BLaER1 (cell line): ENCODE measurements at regions not wholly inside any gene's neighbourhood (a gene's known extent, or its start where the extent isn't known, plus 50 kb on each side); places are given as distances from the start of the nearest gene placed in this dataset.

ENCODE experiments used
- H3K27ac ChIP-seq: shearing (Covaris generic); formaldehyde crosslinking; 2 replicates; pipeline ENCODE4 v1.8.1; 2022
- H3K27me3 ChIP-seq: shearing (Covaris generic); formaldehyde crosslinking; 2 replicates; pipeline ENCODE4 v1.8.1; 2022
- H3K36me3 ChIP-seq: shearing (Covaris generic); formaldehyde crosslinking; 2 replicates; pipeline ENCODE4 v1.8.1; 2022
- H3K4me1 ChIP-seq: shearing (Covaris generic); formaldehyde crosslinking; 2 replicates; pipeline ENCODE4 v1.8.1; 2022
- H3K4me2 ChIP-seq: shearing (Covaris generic); formaldehyde crosslinking; 2 replicates; pipeline ENCODE4 v1.8.1; 2022
- H3K4me3 ChIP-seq: shearing (Covaris generic); formaldehyde crosslinking; 2 replicates; pipeline ENCODE4 v1.8.1; 2022
- H3K9ac ChIP-seq: shearing (Covaris generic); formaldehyde crosslinking; 2 replicates; pipeline ENCODE4 v1.8.1; 2022
- H3K9me3 ChIP-seq: shearing (Covaris generic); formaldehyde crosslinking; 2 replicates; pipeline ENCODE4 v1.8.1; 2022
- H4K20me1 ChIP-seq: shearing (Covaris generic); formaldehyde crosslinking; 2 replicates; pipeline ENCODE4 v1.8.1; 2022
- Cebpa-rat ChIP-seq: shearing (Covaris generic); IDR thresholded peaks from 2 replicates; pipeline ENCODE4 v1.8.1; 2022

- Histone ChIP-seq H3K4me3 (no peak overlapping the region), H3K27me3 (no peaks in the 10 kb centered on the region), H4K20me1 (no peaks in the 10 kb centered on the region), H3K27ac (no peak overlapping the region), H3K9me3 (peaks cover 19% of the 10 kb centered on the region), H3K36me3 (no peaks in the 10 kb centered on the region), H3K4me1 (no peaks in the 10 kb centered on the region), H3K4me2 (no peak overlapping the region), H3K9ac (no peak overlapping the region)
- TF ChIP-seq Cebpa-rat = no peak
Observed at GRCh38 chr14:42782754-42783153, 1176.1 kb downstream of the LRFN5 start.

- no peaks in the 10 kb centered on the region for H3K4me1 ChIP-seq
- TF ChIP-seq Cebpa-rat = no peak
- H3K9me3 ChIP-seq = no peaks in the 10 kb centered on the region
- no peak overlapping the region for H3K4me2 ChIP-seq
- H4K20me1 ChIP-seq = no peaks in the 10 kb centered on the region
- H3K9ac ChIP-seq = no peak overlapping the region
- H3K27me3 ChIP-seq = no peaks in the 10 kb centered on the region
- no peak overlapping the region for H3K4me3 ChIP-seq
- H3K27ac ChIP-seq = no peak overlapping the region
- no peaks in the 10 kb centered on the region for H3K36me3 ChIP-seq
Observed at GRCh38 chr14:42778984-42779383, 1172.3 kb downstream of the LRFN5 start.

GRCh38 chr14:42750771-42751170 lies 1144.1 kb downstream of the LRFN5 start:
- no peak for TF ChIP-seq Cebpa-rat
- no peak overlapping the region for H3K4me2 ChIP-seq
- no peaks in the 10 kb centered on the region for H3K36me3 ChIP-seq
- H3K9ac ChIP-seq = no peak overlapping the region
- H4K20me1 ChIP-seq = no peaks in the 10 kb centered on the region
- H3K27ac ChIP-seq = no peak overlapping the region
- H3K4me1 ChIP-seq = no peaks in the 10 kb centered on the region
- H3K9me3 ChIP-seq = no peaks in the 10 kb centered on the region
- no peaks in the 10 kb centered on the region for H3K27me3 ChIP-seq
- no peak overlapping the region for H3K4me3 ChIP-seq

- H3K4me2 ChIP-seq = no peak overlapping the region
- no peaks in the 10 kb centered on the region for H3K27me3 ChIP-seq
- no peak overlapping the region for H3K9ac ChIP-seq
- no peaks in the 10 kb centered on the region for H3K36me3 ChIP-seq
- no peak overlapping the region for H3K27ac ChIP-seq
- H4K20me1 ChIP-seq = no peaks in the 10 kb centered on the region
- no peak for TF ChIP-seq Cebpa-rat
- no peak overlapping the region for H3K4me3 ChIP-seq
- H3K4me1 ChIP-seq = no peaks in the 10 kb centered on the region
- no peaks in the 10 kb centered on the region for H3K9me3 ChIP-seq
Observed at GRCh38 chr14:42742084-42742483, 1135.4 kb downstream of the LRFN5 start.

- Histone ChIP-seq H3K27me3 (no peaks in the 10 kb centered on the region), H3K4me2 (no peak overlapping the region), H3K27ac (no peak overlapping the region), H3K9ac (no peak overlapping the region), H3K4me1 (no peaks in the 10 kb centered on the region), H3K4me3 (no peak overlapping the region), H3K36me3 (no peaks in the 10 kb centered on the region), H3K9me3 (no peaks in the 10 kb centered on the region), H4K20me1 (no peaks in the 10 kb centered on the region)
- TF ChIP-seq Cebpa-rat = no peak
Observed at GRCh38 chr14:42736408-42736807, 1129.7 kb downstream of the LRFN5 start.

- Histone ChIP-seq H3K4me2 (no peak overlapping the region), H3K36me3 (no peaks in the 10 kb centered on the region), H3K4me3 (no peak overlapping the region), H3K4me1 (no peaks in the 10 kb centered on the region), H4K20me1 (no peaks in the 10 kb centered on the region), H3K27me3 (no peaks in the 10 kb centered on the region), H3K9ac (no peak overlapping the region), H3K27ac (no peak overlapping the region), H3K9me3 (no peaks in the 10 kb centered on the region)
- TF ChIP-seq Cebpa-rat = no peak
Observed at GRCh38 chr14:42734041-42734440, 1127.4 kb downstream of the LRFN5 start.

GRCh38 chr14:42732005-42732404 lies 1125.3 kb downstream of the LRFN5 start:
- Histone ChIP-seq H3K4me1 (no peaks in the 10 kb centered on the region), H3K4me3 (no peak overlapping the region), H3K9ac (no peak overlapping the region), H3K27ac (no peak overlapping the region), H3K27me3 (no peaks in the 10 kb centered on the region), H4K20me1 (no peaks in the 10 kb centered on the region), H3K36me3 (no peaks in the 10 kb centered on the region), H3K4me2 (no peak overlapping the region), H3K9me3 (no peaks in the 10 kb centered on the region)
- TF ChIP-seq Cebpa-rat = no peak

- H3K4me3 ChIP-seq = no peak overlapping the region
- no peaks in the 10 kb centered on the region for H3K27me3 ChIP-seq
- H3K9me3 ChIP-seq = no peaks in the 10 kb centered on the region
- H3K4me2 ChIP-seq = no peak overlapping the region
- no peaks in the 10 kb centered on the region for H3K4me1 ChIP-seq
- H3K36me3 ChIP-seq = no peaks in the 10 kb centered on the region
- no peaks in the 10 kb centered on the region for H4K20me1 ChIP-seq
- no peak overlapping the region for H3K27ac ChIP-seq
- H3K9ac ChIP-seq = no peak overlapping the region
- no peak for TF ChIP-seq Cebpa-rat
Observed at GRCh38 chr14:42731480-42731879, 1124.8 kb downstream of the LRFN5 start.

GRCh38 chr14:42729681-42730080 lies 1123.0 kb downstream of the LRFN5 start:
- H3K4me2 ChIP-seq = no peak overlapping the region
- no peaks in the 10 kb centered on the region for H3K36me3 ChIP-seq
- no peaks in the 10 kb centered on the region for H3K9me3 ChIP-seq
- no peak overlapping the region for H3K9ac ChIP-seq
- H3K27me3 ChIP-seq = no peaks in the 10 kb centered on the region
- H3K27ac ChIP-seq = no peak overlapping the region
- no peak overlapping the region for H3K4me3 ChIP-seq
- TF ChIP-seq Cebpa-rat = no peak
- no peaks in the 10 kb centered on the region for H3K4me1 ChIP-seq
- H4K20me1 ChIP-seq = no peaks in the 10 kb centered on the region

GRCh38 chr14:42719391-42719790 lies 1112.7 kb downstream of the LRFN5 start:
- H3K36me3 ChIP-seq = no peaks in the 10 kb centered on the region
- H3K9ac ChIP-seq = no peak overlapping the region
- no peaks in the 10 kb centered on the region for H3K9me3 ChIP-seq

GRCh38 chr14:42715316-42715715 lies 1108.6 kb downstream of the LRFN5 start:
- Histone ChIP-seq H3K9ac (no peak overlapping the region), H3K36me3 (no peaks in the 10 kb centered on the region), H3K4me2 (no peak overlapping the region), H3K27ac (no peak overlapping the region), H4K20me1 (no peaks in the 10 kb centered on the region), H3K4me1 (no peaks in the 10 kb centered on the region), H3K27me3 (no peaks in the 10 kb centered on the region), H3K9me3 (no peaks in the 10 kb centered on the region), H3K4me3 (no peak overlapping the region)
- TF ChIP-seq Cebpa-rat = no peak

More at GRCh38 chr14:42719391-42719790, 1112.7 kb downstream of the LRFN5 start:
- Histone ChIP-seq H3K4me3 (no peak overlapping the region), H3K27ac (no peak overlapping the region), H3K4me2 (no peak overlapping the region), H3K4me1 (no peaks in the 10 kb centered on the region), H3K27me3 (no peaks in the 10 kb centered on the region), H4K20me1 (no peaks in the 10 kb centered on the region)
- TF ChIP-seq Cebpa-rat = no peak
